Nephron progenitor cell (in vitro differentiated cells): ENCODE measurements at regions not wholly inside any gene's neighbourhood (a gene's known extent, or its start where the extent isn't known, plus 50 kb on each side); places are given as distances from the start of the nearest gene placed in this dataset.
"Not testable (repeated sequence)": the region's sequence is repeated elsewhere in the genome, so short reads cannot be mapped to it uniquely, and the experiment has no call there.

Experiments
- DNase-seq: peaks from one replicate; pipeline ENCODE4 v3.0.0; 2021
- H3K27ac Mint-ChIP-seq: 2 replicates; pipeline ENCODE4 v1.8.0; 2021; ENCODE audit warnings: mild to moderate bottlenecking, moderate library complexity, mixed read lengths
- H3K27me3 Mint-ChIP-seq: 2 replicates; pipeline ENCODE4 v1.8.0; 2021; ENCODE audit warnings: mild to moderate bottlenecking, low read depth, mixed read lengths; ENCODE audit not compliant: poor library complexity
- H3K36me3 Mint-ChIP-seq: 2 replicates; pipeline ENCODE4 v1.8.0; 2021; ENCODE audit warnings: low read depth, mixed read lengths
- H3K4me1 Mint-ChIP-seq: 2 replicates; pipeline ENCODE4 v1.8.0; 2021; ENCODE audit warnings: mixed read lengths
- H3K4me3 Mint-ChIP-seq: 2 replicates; pipeline ENCODE4 v1.8.0; 2021; ENCODE audit warnings: mild to moderate bottlenecking, moderate library complexity, mixed read lengths
- H3K9me3 Mint-ChIP-seq: 2 replicates; pipeline ENCODE4 v1.8.0; 2021; ENCODE audit warnings: mild to moderate bottlenecking, moderate library complexity, mixed read lengths
- TF ChIP-seq, protein P1 (sequence below): fragments of 200-600 bp; sonication (generic); IDR thresholded peaks from 2 replicates; pipeline ENCODE4 v1.5.0; 2021; ENCODE audit warnings: antibody characterized with exemption

DNA sequence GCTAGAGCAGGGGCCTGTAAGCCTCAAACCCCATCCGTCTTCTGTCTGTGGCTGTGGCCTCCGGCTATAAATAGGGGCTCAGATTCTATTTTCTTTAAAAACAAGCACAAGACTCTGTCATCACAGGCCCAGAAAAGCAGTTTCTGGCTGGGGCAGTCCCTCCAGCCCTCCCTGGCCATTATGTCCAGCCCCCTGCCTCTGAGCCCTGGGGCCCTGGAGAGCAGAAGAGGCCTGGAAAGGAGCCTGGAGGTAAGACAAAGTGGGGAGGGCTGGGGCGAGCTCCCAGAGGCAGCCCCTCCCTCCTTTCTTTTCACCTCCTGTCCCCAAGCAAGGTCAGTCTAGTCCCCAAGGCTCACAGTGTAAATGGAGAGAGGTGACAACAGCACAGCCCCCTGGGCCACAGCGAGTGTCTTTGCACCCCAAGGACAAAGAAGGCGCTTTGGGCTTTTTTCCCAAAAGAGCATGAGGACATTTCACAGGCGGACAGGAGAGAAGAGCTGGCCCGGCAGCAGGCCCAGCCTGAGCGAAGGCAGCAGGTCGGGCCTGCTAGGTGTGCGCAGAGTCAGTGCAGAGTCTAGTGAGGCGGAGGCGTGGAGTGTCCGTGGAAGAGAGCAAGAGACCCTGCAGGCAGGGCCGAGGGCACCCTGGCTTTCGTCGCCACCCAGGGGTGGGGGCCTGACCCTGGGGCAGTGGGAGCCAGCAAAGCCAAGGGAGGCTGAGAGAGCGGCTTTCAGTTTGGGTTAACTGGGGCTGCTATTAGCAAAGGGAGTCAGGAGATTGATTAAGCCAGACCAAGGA lies 188.3 kb downstream of the TBC1D2B start:
- Mint-ChIP-seq H3K4me3 (peak overlapping the region; percentile 56), H3K9me3 (no peaks in the 10 kb centered on the region), H3K4me1 (peaks cover 23% of the 10 kb centered on the region), H3K27ac (peak overlapping the region; percentile 98), H3K27me3 (no peaks in the 10 kb centered on the region), H3K36me3 (no peaks in the 10 kb centered on the region)
- TF ChIP-seq, protein P1, sequence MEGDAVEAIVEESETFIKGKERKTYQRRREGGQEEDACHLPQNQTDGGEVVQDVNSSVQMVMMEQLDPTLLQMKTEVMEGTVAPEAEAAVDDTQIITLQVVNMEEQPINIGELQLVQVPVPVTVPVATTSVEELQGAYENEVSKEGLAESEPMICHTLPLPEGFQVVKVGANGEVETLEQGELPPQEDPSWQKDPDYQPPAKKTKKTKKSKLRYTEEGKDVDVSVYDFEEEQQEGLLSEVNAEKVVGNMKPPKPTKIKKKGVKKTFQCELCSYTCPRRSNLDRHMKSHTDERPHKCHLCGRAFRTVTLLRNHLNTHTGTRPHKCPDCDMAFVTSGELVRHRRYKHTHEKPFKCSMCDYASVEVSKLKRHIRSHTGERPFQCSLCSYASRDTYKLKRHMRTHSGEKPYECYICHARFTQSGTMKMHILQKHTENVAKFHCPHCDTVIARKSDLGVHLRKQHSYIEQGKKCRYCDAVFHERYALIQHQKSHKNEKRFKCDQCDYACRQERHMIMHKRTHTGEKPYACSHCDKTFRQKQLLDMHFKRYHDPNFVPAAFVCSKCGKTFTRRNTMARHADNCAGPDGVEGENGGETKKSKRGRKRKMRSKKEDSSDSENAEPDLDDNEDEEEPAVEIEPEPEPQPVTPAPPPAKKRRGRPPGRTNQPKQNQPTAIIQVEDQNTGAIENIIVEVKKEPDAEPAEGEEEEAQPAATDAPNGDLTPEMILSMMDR, result no peak
- DNase-seq, result no peak

DNA sequence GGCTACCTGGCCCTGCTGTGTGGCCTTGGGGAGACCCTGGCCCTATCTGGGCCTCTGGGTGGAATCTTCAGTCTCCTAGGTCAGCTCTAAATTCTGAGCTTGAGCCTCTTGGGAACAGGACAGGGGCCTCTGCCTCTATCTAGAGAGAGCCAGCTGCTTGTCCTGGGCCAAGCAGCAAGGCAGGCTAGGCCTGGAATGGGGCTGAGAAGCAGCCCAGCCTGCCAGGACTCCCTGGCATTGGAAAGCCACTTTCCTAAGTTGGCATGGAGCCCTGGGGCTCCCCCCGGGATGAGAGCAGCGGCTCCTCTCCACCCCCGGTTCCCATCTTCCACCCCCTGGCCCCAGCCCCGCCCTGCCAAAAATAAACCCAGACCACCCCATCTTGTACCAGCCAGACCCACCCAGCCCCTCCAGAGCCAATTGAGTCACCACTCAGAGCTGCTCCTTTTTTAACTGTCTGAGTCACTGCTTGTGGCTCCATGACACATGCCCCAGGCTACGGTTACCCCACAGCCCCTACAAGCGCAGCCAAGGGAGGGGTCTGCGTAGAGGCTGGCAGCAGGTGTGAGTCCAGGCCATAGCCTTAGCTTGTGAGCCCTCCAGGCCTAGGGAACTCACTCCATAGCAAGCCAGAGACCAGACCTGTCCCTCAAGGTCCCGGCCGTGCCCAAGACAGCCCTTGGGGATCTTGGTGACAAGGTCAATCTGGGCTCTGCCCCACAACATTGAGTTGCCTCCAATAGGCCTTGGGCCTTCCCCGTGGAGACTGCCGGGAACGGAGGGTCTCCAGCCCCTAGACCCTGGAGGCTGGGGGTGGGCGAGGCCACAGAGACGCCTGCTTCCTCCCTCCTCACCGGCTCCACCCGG lies 189.7 kb downstream of the TBC1D2B start:
- H3K27ac Mint-ChIP-seq, H3K4me3 Mint-ChIP-seq, DNase-seq, H3K36me3 Mint-ChIP-seq, H3K27me3 Mint-ChIP-seq, H3K9me3 Mint-ChIP-seq: not testable (repeated sequence)
- H3K4me1 Mint-ChIP-seq, result peaks cover 23% of the 10 kb centered on the region

DNA sequence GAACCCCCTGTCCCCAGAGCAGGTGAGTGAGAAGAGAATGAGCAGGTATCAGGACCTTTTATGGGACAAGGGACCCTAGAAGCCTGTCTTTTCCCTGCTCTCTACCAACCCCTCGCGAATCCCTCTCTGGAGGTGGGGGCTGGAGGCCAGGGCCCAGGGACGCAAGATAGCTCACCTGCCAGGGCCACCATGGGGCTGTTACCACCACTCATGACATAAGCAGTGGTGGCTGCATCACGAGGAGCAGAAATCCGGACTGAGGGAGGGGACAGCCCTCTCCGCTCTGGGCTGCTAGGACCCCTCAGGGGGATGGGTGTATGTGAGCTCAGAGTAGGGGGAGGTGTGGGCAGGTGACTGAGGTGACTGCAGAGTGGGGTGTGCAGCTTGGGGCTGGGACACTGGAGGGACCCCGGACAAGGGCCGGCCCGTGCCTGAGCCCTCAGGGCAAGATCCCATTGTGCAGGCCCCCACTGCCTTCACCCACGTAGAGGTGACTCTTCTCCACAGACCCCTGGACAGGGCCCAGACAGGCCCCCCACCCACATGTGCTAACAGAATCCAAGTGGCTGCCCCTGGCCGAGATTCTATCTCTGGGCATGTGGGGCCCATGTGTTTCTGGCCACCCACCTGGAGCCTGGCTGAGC lies 190.6 kb downstream of the TBC1D2B start:
- no peaks in the 10 kb centered on the region for H3K36me3 Mint-ChIP-seq
- H3K4me1 Mint-ChIP-seq, result peaks cover 31% of the 10 kb centered on the region
- H3K27me3 Mint-ChIP-seq, result no peaks in the 10 kb centered on the region
- TF ChIP-seq, protein P1, result no peak
- H3K9me3 Mint-ChIP-seq, result no peaks in the 10 kb centered on the region
- DNase-seq, result no peak
- H3K4me3 Mint-ChIP-seq, result no peak overlapping the region
- H3K27ac Mint-ChIP-seq, result no peak overlapping the region

DNA sequence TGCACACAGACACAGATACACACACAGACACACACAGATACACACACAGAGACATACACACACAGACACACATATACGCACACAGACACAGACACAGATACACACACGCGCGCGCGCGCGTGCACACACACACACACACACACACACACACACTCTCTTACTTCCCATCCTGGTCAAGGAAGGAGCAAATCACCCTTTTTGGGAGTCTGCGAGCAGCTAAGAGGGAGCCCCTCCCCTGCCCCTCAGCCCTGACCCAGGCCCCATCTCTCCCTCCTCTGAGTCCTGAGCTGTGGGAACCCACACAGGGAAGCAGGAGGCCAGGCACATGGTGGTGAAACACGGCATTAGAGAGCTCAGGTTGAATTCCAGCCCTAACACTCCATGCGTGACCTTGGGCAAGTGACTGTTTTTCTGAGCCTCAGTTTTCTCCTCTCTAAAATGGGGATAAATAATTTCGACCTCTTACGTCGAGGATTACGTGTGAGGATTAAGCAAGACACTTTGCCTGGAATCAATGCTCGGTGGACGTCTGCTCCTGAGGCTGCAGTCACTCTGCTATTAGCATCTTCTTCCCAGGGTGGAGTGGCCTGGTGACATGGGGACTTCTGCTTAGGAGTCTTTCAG lies 191.5 kb downstream of the TBC1D2B start:
- DNase-seq, H3K4me3 Mint-ChIP-seq, H3K27me3 Mint-ChIP-seq, H3K36me3 Mint-ChIP-seq, H3K9me3 Mint-ChIP-seq, H3K27ac Mint-ChIP-seq: not testable (repeated sequence)
- H3K4me1 Mint-ChIP-seq, result peaks cover 31% of the 10 kb centered on the region

DNA sequence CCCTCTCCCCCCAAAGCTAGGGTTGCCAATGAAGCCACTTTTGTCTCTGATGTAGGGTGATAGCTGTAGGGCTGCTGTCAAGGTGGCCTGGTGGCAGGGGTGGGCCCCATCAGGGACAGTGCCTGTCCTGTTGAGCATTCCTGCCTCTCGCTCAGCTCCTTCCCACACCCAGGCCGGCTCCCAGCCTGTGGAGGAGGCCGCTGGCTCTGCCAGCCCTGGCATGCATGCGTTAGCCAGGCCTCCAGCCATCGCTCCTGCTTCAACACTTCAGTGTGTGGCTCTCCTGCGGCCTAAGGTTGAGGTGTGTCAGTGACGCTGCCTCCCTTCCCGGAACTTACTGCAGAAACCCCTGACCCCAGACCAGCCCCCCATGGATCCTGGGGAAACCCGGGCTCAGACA lies 194.5 kb downstream of the TBC1D2B start:
- H3K4me3 Mint-ChIP-seq, H3K36me3 Mint-ChIP-seq, DNase-seq, H3K27ac Mint-ChIP-seq, H3K27me3 Mint-ChIP-seq, H3K9me3 Mint-ChIP-seq: not testable (repeated sequence)
- peaks cover 19% of the 10 kb centered on the region for H3K4me1 Mint-ChIP-seq

DNA sequence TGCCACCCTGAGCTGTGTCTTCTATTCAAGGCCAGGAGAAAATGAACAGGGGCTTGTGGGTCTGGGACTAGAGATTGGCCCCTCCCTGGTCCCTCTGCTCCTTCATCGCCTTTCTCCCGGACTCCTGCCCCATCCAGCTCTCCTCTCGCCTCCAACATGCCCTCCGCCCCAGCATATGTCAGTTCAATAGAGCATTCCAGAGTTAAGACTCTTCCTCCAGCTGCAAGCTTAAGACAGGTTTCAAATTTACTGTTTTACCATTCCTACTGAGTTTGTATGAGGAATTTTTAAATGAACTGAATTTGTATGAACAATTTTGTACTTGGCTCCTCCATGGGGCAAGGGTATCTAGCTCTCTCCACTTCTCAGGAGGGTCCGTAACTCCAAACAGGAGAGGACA lies 195.6 kb downstream of the TBC1D2B start:
- peaks cover 26% of the 10 kb centered on the region for H3K4me1 Mint-ChIP-seq
- H3K9me3 Mint-ChIP-seq, result no peaks in the 10 kb centered on the region
- no peak for DNase-seq
- TF ChIP-seq, protein P1, result no peak
- no peak overlapping the region for H3K4me3 Mint-ChIP-seq
- H3K27me3 Mint-ChIP-seq, result no peaks in the 10 kb centered on the region
- no peaks in the 10 kb centered on the region for H3K36me3 Mint-ChIP-seq
- H3K27ac Mint-ChIP-seq, result no peak overlapping the region

DNA sequence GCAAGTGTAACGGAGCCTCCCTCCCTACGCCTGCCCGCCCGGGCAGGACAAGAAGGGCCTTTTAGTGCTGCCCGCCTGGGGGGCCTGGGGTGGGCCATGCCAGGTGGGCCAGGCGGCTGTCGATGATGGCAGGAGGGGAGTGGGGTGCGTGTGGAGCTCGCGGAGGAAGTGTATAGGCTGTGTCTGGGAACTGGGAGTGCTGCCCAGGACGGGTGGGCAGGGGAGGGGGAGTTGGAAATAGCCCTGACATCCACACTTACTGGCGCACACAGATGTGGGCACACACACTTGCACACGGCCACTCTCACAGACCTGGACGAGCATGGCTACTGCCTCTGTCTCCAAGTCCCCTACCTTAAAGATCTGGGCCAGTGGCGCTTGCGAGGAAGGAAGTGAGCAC lies 196.0 kb downstream of the TBC1D2B start:
- not testable (repeated sequence) for H3K27me3 Mint-ChIP-seq, DNase-seq, H3K36me3 Mint-ChIP-seq, H3K27ac Mint-ChIP-seq, H3K9me3 Mint-ChIP-seq, H3K4me3 Mint-ChIP-seq
- peaks cover 28% of the 10 kb centered on the region for H3K4me1 Mint-ChIP-seq

DNA sequence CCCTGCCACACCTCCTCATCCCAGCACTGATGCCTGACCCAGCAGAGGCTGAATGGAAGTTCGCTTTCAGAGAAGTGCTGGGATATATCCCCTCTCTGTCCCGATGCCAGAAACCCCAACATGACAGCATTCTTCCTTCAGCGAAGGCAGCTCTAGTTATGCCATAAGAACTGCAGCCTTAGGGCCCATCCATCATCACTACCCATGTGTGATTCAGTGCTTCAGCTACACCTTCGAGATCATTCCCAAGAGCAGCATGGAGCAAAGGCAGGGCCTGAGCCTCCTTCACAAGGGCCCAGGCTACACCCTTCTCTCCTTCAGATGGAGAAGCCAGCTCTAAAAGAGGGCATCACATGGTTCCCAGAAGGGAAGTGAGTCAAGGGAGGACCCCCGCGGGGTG lies 198.0 kb downstream of the TBC1D2B start:
- not testable (repeated sequence) for DNase-seq, H3K36me3 Mint-ChIP-seq, H3K27me3 Mint-ChIP-seq, H3K4me3 Mint-ChIP-seq, H3K9me3 Mint-ChIP-seq, H3K27ac Mint-ChIP-seq
- H3K4me1 Mint-ChIP-seq, result peaks cover 28% of the 10 kb centered on the region
